Stimulated activated CD4-positive, alpha-beta T cell treated with anti-CD3 and anti-CD28 coated beads, Interleukin-15, amount 100 ng/mL, for 48 hours (primary cell): ENCODE measurements at regions not wholly inside any gene's neighbourhood (a gene's known extent, or its start where the extent isn't known, plus 50 kb on each side); places are given as distances from the start of the nearest gene placed in this dataset.
"Not testable (repeated sequence)": the region's sequence is repeated elsewhere in the genome, so short reads cannot be mapped to it uniquely, and the experiment has no call there.

ENCODE experiments used
- DNase-seq, 2 donors: peaks; one replicate each; pipeline ENCODE4 v3.0.0-alpha.2; 2020; ENCODE audit warnings: low read depth in 2 of 2

GRCh38 chr1:232140419-232141166, 489.3 kb downstream of the SIPA1L2 start:
- no peak for DNase-seq

GRCh38 chr1:232139444-232139843, 490.5 kb downstream of the SIPA1L2 start:
- DNase-seq: no peak

- DNase-seq: no peak
Observed at GRCh38 chr1:232138044-232138443, 491.9 kb downstream of the SIPA1L2 start.

GRCh38 chr1:232137066-232137465, 492.9 kb downstream of the SIPA1L2 start:
- DNase-seq: no peak

GRCh38 chr1:232136136-232136535, 493.8 kb downstream of the SIPA1L2 start:
- no peak for DNase-seq

- DNase-seq: no peak
Observed at GRCh38 chr1:232134365-232134764, 495.6 kb downstream of the SIPA1L2 start.

GRCh38 chr1:232132572-232132971, 497.4 kb downstream of the SIPA1L2 start:
- DNase-seq: no peak

- DNase-seq: no peak
Observed at GRCh38 chr1:232131715-232132391, 498.1 kb downstream of the SIPA1L2 start.

- DNase-seq: no peak
Observed at GRCh38 chr1:232130815-232131480, 499.0 kb downstream of the SIPA1L2 start.

GRCh38 chr1:232127190-232127589, 500.6 kb downstream of the DISC1 start:
- no peak for DNase-seq

GRCh38 chr1:232123775-232124659, 497.4 kb downstream of the DISC1 start:
- no peak for DNase-seq

GRCh38 chr1:232117903-232118302, 491.3 kb downstream of the DISC1 start:
- not testable (repeated sequence) for DNase-seq

- DNase-seq: no peak
Observed at GRCh38 chr1:232114985-232115384, 488.4 kb downstream of the DISC1 start.

- DNase-seq: no peak
Observed at GRCh38 chr1:232112076-232112475, 485.5 kb downstream of the DISC1 start.

- DNase-seq: no peak
Observed at GRCh38 chr1:232111611-232112010, 485.0 kb downstream of the DISC1 start.

- no peak for DNase-seq
Observed at GRCh38 chr1:232110281-232111090, 483.9 kb downstream of the DISC1 start.

GRCh38 chr1:232109391-232109790, 482.8 kb downstream of the DISC1 start:
- DNase-seq: no peak

- DNase-seq: no peak
Observed at GRCh38 chr1:232108598-232108997, 482.0 kb downstream of the DISC1 start.

GRCh38 chr1:232106415-232106814, 479.8 kb downstream of the DISC1 start:
- no peak for DNase-seq

- no peak for DNase-seq
Observed at GRCh38 chr1:232105561-232105960, 479.0 kb downstream of the DISC1 start.

- DNase-seq: no peak
Observed at GRCh38 chr1:232101231-232101630, 474.6 kb downstream of the DISC1 start.
